Neural cell (in vitro differentiated cells): ENCODE measurements at regions not wholly inside any gene's neighbourhood (a gene's known extent, or its start where the extent isn't known, plus 50 kb on each side); places are given as distances from the start of the nearest gene placed in this dataset.

Source experiments
- H2AFZ ChIP-seq: fragments of 200-600, 300-800 bp; sonication (generic), shearing (Covaris generic); 2 replicates; pipeline ENCODE4 v1.6.0; 2014; ENCODE audit warnings: low read depth, mild to moderate bottlenecking, antibody characterized with exemption, low read length, moderate library complexity
- H3F3A ChIP-seq: fragments of 200-600 bp; shearing (Covaris generic); 2 replicates; pipeline ENCODE4 v1.6.1; 2016; ENCODE audit warnings: mild to moderate bottlenecking, moderate library complexity, mixed read lengths, antibody characterized with exemption, low read length; ENCODE audit not compliant: insufficient read depth, poor library complexity, severe bottlenecking
- H3K27ac ChIP-seq: fragments of 200-600, 300-800 bp; sonication (generic), shearing (Covaris generic); 2 replicates; pipeline ENCODE4 v1.5.1; 2014; ENCODE audit warnings: mild to moderate bottlenecking, low read length, moderate library complexity
- H3K27me3 ChIP-seq: fragments of 300-800, 200-600 bp; sonication (generic), shearing (Covaris generic); 2 replicates; pipeline ENCODE4 v1.6.0; 2014; ENCODE audit warnings: mild to moderate bottlenecking, low read depth, low read length, moderate library complexity; ENCODE audit not compliant: insufficient read depth
- H3K36me3 ChIP-seq: fragments of 300-800, 200-600 bp; sonication (generic), shearing (Covaris generic); 2 replicates; pipeline ENCODE4 v1.5.1; 2014; ENCODE audit warnings: mild to moderate bottlenecking, antibody characterized with exemption, low read length, moderate library complexity; ENCODE audit not compliant: insufficient read depth
- H3K4me2 ChIP-seq: fragments of 300-800, 200-600 bp; sonication (generic), shearing (Covaris generic); 2 replicates; pipeline ENCODE4 v1.6.0; 2014; ENCODE audit warnings: mild to moderate bottlenecking, low read length
- H3K4me3 ChIP-seq: fragments of 300-800, 200-600 bp; sonication (generic), shearing (Covaris generic); 2 replicates; pipeline ENCODE4 v1.5.1; 2014; ENCODE audit warnings: mild to moderate bottlenecking, low read length, moderate library complexity
- H3K79me2 ChIP-seq: fragments of 200-600 bp; shearing (Covaris generic); replicated peaks from 2 replicates; pipeline ENCODE4 v1.6.0; 2014; ENCODE audit warnings: mild to moderate bottlenecking, low read length, moderate library complexity; ENCODE audit not compliant: insufficient read depth
- H3K9ac ChIP-seq: fragments of 300-800, 200-600 bp; sonication (generic), shearing (Covaris generic); 2 replicates; pipeline ENCODE4 v1.6.1; 2016; ENCODE audit warnings: mild to moderate bottlenecking, low read length, mixed read lengths
- H3K9me2 ChIP-seq: fragments of 200-600 bp; shearing (Covaris generic); 2 replicates; pipeline ENCODE4 v1.6.1; 2016; ENCODE audit warnings: mild to moderate bottlenecking, low read length, mixed read lengths; ENCODE audit not compliant: insufficient read depth
- H3K9me3 ChIP-seq: fragments of 200-600, 300-800 bp; sonication (generic), shearing (Covaris generic); 2 replicates; pipeline ENCODE4 v1.6.1; 2016; ENCODE audit warnings: mild to moderate bottlenecking, mixed run types, low read length, moderate library complexity, mixed read lengths
- H4K20me1 ChIP-seq: fragments of 200-600 bp; shearing (Covaris generic); 2 replicates; pipeline ENCODE4 v1.6.1; 2016; ENCODE audit warnings: mild to moderate bottlenecking, mixed run types; ENCODE audit not compliant: insufficient read depth
- CTCF ChIP-seq: fragments of 450-650 bp; IDR thresholded peaks from 2 replicates; pipeline ENCODE4 v1.5.1; 2014; ENCODE audit warnings: antibody characterized with exemption, mild to moderate bottlenecking, moderate library complexity; ENCODE audit not compliant: poor library complexity, severe bottlenecking
- EP300 ChIP-seq: fragments of 450-650 bp; conservative IDR thresholded peaks from 2 replicates; pipeline ENCODE4 v1.6.1; 2014; ENCODE audit warnings: antibody characterized with exemption, mild to moderate bottlenecking, moderate library complexity; ENCODE audit not compliant: poor library complexity, severe bottlenecking
- EZH2 ChIP-seq: fragments of 200-600, 300-800 bp; shearing (Covaris generic), sonication (generic); IDR thresholded peaks from 2 replicates; pipeline ENCODE4 v1.6.1; 2014; ENCODE audit warnings: antibody characterized with exemption, low read length, borderline replicate concordance, mild to moderate bottlenecking; ENCODE audit not compliant: insufficient read depth, poor library complexity, severe bottlenecking
- MXI1 ChIP-seq: fragments of 450-650 bp; conservative IDR thresholded peaks from 2 replicates; pipeline ENCODE4 v1.6.1; 2014; ENCODE audit warnings: antibody characterized with exemption, mild to moderate bottlenecking; ENCODE audit not compliant: poor library complexity, severe bottlenecking
- POLR2AphosphoS5 ChIP-seq: IDR thresholded peaks from 2 replicates; pipeline ENCODE4 v1.6.1; 2012
- RAD21 ChIP-seq: fragments of 450-650 bp; conservative IDR thresholded peaks from 2 replicates; pipeline ENCODE4 v1.6.1; 2014; ENCODE audit warnings: antibody characterized with exemption, mild to moderate bottlenecking, moderate library complexity
- REST ChIP-seq: IDR thresholded peaks from 2 replicates; pipeline ENCODE4 v1.6.1; 2012; ENCODE audit warnings: borderline replicate concordance
- SMC3 ChIP-seq: fragments of 450-650 bp; conservative IDR thresholded peaks from 2 replicates; pipeline ENCODE4 v1.6.1; 2014; ENCODE audit warnings: antibody characterized with exemption, mild to moderate bottlenecking, moderate library complexity; ENCODE audit not compliant: poor library complexity
- TAF1 ChIP-seq: IDR thresholded peaks from 2 replicates; pipeline ENCODE4 v1.6.1; 2012; ENCODE audit warnings: low read depth

- Histone ChIP-seq H3K9me2 (no peaks in the 10 kb centered on the region), H3F3A (peaks cover 6% of the 10 kb centered on the region), H3K9ac (no peak overlapping the region), H3K27ac (no peak overlapping the region), H3K9me3 (no peaks in the 10 kb centered on the region), H2AFZ (no peak overlapping the region), H3K79me2 (no peaks in the 10 kb centered on the region), H3K4me2 (no peak overlapping the region), H3K4me3 (no peak overlapping the region), H4K20me1 (no peaks in the 10 kb centered on the region), H3K27me3 (no peaks in the 10 kb centered on the region), H3K36me3 (no peaks in the 10 kb centered on the region)
- TF ChIP-seq TAF1: no peak
- TF ChIP-seq SMC3: no peak
- no peak for TF ChIP-seq POLR2AphosphoS5
- TF ChIP-seq RAD21: no peak
- no peak for TF ChIP-seq MXI1
- no peak for TF ChIP-seq CTCF
- no peak for TF ChIP-seq EZH2
These were observed 866.6 kb downstream of the BRD1 start for GRCh38 chr22:48960980-48961660.

- no peak overlapping the region for H3K9ac ChIP-seq
- H3K4me2 ChIP-seq: no peak overlapping the region
- H3K36me3 ChIP-seq: no peaks in the 10 kb centered on the region
- H3K4me3 ChIP-seq: no peak overlapping the region
- no peaks in the 10 kb centered on the region for H3K9me2 ChIP-seq
- H2AFZ ChIP-seq: no peak overlapping the region
- no peaks in the 10 kb centered on the region for H3K79me2 ChIP-seq
- H3F3A ChIP-seq: peaks cover 6% of the 10 kb centered on the region
- TF ChIP-seq EZH2 (no peak), TAF1 (no peak), RAD21 (no peak), EP300 (no peak), SMC3 (no peak), MXI1 (no peak), CTCF (no peak), REST (no peak), POLR2AphosphoS5 (no peak)
- no peaks in the 10 kb centered on the region for H3K27me3 ChIP-seq
- H4K20me1 ChIP-seq: no peaks in the 10 kb centered on the region
- no peak overlapping the region for H3K27ac ChIP-seq
- H3K9me3 ChIP-seq: no peaks in the 10 kb centered on the region
These were observed 867.1 kb downstream of the BRD1 start for GRCh38 chr22:48960576-48960975.
